ENCODE measurements at regions not wholly inside any gene's neighbourhood (a gene's known extent, or its start where the extent isn't known, plus 50 kb on each side); places are given as distances from the start of the nearest gene placed in this dataset.

DNA sequence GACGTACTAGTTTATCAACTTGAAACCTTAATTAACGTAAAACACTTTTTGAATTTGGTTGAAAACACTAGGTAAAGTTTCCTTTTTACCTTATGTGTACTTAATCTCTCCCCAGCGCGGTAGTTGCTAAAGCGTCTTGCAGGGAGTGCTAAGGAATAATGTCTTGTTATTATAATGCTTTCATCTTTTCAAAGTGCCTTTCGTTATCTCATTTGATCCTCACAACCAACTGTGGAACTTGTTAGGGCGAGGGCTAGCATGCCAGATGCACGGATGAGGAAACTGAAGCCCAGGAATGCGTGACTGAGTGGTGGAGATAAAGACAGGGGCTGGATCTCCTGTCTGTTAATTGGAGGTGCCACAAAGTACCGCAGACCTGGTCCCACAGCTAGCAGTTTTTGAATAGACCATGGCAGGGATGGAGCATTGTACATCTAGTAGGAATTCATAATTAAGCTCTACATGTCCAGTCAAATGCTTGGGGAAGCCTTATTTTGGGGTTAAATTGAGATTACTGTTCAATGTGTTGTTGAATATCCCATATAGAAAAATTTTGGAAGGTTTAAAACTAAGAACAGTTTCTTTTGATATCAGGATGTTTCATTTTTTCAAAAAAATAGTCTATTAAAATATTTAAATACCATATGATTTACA lies 234.3 kb downstream of the SH2D4B start:
- no peak for TF ChIP-seq SIN3A (IDR thresholded peaks at IDR 0.05; ENCODE audit: borderline replicate concordance, insufficient read depth, low read length)
- no peak for TF ChIP-seq TAF1 (IDR thresholded peaks at IDR 0.05; ENCODE audit: borderline replicate concordance, insufficient read depth, low read length)
- TF ChIP-seq, protein P1, sequence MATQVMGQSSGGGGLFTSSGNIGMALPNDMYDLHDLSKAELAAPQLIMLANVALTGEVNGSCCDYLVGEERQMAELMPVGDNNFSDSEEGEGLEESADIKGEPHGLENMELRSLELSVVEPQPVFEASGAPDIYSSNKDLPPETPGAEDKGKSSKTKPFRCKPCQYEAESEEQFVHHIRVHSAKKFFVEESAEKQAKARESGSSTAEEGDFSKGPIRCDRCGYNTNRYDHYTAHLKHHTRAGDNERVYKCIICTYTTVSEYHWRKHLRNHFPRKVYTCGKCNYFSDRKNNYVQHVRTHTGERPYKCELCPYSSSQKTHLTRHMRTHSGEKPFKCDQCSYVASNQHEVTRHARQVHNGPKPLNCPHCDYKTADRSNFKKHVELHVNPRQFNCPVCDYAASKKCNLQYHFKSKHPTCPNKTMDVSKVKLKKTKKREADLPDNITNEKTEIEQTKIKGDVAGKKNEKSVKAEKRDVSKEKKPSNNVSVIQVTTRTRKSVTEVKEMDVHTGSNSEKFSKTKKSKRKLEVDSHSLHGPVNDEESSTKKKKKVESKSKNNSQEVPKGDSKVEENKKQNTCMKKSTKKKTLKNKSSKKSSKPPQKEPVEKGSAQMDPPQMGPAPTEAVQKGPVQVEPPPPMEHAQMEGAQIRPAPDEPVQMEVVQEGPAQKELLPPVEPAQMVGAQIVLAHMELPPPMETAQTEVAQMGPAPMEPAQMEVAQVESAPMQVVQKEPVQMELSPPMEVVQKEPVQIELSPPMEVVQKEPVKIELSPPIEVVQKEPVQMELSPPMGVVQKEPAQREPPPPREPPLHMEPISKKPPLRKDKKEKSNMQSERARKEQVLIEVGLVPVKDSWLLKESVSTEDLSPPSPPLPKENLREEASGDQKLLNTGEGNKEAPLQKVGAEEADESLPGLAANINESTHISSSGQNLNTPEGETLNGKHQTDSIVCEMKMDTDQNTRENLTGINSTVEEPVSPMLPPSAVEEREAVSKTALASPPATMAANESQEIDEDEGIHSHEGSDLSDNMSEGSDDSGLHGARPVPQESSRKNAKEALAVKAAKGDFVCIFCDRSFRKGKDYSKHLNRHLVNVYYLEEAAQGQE (IDR thresholded peaks at IDR 0.05; ENCODE audit: insufficient read depth in 1 of 2, low read depth in 2 of 2, low read length in 2 of 2), result no peak

DNA sequence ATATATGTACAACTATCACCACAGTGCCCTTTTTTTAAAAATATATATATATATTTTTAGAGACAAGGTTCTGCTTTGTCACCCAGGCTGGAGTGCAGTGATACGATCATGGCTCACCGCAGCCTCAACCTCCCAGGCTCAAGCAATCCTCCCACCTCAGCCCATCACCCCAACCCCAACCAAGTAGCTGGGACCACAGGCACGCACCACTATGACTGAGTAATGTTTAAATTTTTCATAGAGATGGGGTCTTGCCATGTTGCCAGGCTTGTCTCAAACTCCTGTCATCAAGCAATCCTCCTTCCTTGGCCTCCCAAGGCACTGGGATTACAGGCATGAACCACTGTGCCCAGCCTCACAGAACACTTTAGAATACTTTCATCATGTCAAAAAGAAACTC lies 234.9 kb downstream of the SH2D4B start:
- TF ChIP-seq, protein P1 (IDR thresholded peaks at IDR 0.05; ENCODE audit: insufficient read depth in 1 of 2, low read depth in 2 of 2, low read length in 2 of 2), result no peak
- TF ChIP-seq FOXP2 (optimal IDR thresholded peaks at IDR 0.05; ENCODE audit: borderline replicate concordance, extremely low read depth, extremely low read length, insufficient read depth), result no peak
- no peak for TF ChIP-seq POLR2AphosphoS5 (IDR thresholded peaks at IDR 0.05; ENCODE audit: low read depth, low read length)
- no peak for TF ChIP-seq TAF1 (IDR thresholded peaks at IDR 0.05; ENCODE audit: borderline replicate concordance, insufficient read depth, low read length)
- no peak for TF ChIP-seq SIN3A (IDR thresholded peaks at IDR 0.05; ENCODE audit: borderline replicate concordance, insufficient read depth, low read length)

DNA sequence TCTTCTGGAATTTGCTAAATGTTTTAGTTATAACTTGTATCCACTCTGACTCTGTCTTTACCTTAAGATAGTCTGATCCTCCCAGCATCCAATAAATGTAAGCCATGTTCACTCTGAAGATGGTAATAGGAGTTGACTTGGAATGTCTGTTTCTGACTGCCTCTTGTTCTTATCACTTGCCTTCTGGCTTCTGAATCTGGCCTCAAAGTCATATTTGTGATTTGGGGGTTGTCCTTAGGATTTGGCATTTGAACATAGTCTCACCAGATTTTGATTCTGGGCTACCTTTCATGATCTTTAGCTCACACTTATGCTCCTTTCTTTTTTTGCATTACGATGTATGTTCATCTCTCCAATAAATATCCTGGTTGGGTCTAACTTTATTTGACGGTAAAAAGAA lies 247.0 kb downstream of the SH2D4B start:
- no peak for TF ChIP-seq FOXP2 (optimal IDR thresholded peaks at IDR 0.05; ENCODE audit: borderline replicate concordance, extremely low read depth, extremely low read length, insufficient read depth)
- no peak for TF ChIP-seq SIN3A (IDR thresholded peaks at IDR 0.05; ENCODE audit: borderline replicate concordance, insufficient read depth, low read length)
- TF ChIP-seq, protein P1 (IDR thresholded peaks at IDR 0.05; ENCODE audit: insufficient read depth in 1 of 2, low read depth in 2 of 2, low read length in 2 of 2), result no peak
- no peak for TF ChIP-seq TAF1 (IDR thresholded peaks at IDR 0.05; ENCODE audit: borderline replicate concordance, insufficient read depth, low read length)
- TF ChIP-seq POLR2AphosphoS5 (IDR thresholded peaks at IDR 0.05; ENCODE audit: low read depth, low read length), result no peak

DNA sequence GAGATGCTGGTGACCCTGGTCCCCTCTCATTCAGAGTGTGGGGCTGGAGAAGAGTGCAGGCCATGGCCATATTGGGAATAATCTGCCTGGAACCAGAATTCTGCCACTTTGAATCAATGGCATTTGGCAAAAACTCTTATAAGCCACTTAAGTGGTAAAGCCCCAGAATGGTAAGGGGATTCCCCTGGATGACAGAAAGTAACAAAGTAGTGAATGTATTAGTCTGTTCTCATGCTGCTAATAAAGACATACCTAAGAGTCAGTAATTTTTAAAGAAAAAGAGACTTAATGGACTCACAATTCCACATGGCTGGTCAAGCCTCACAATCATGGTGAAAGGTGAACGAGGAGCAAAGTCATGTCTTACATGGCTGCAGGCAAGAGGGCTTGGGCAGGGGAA lies 248.6 kb downstream of the SH2D4B start:
- TF ChIP-seq TAF1 (IDR thresholded peaks at IDR 0.05; ENCODE audit: borderline replicate concordance, insufficient read depth, low read length) (no peak), POLR2AphosphoS5 (IDR thresholded peaks at IDR 0.05; ENCODE audit: low read depth, low read length) (no peak), FOXP2 (optimal IDR thresholded peaks at IDR 0.05; ENCODE audit: borderline replicate concordance, extremely low read depth, extremely low read length, insufficient read depth) (no peak), SIN3A (IDR thresholded peaks at IDR 0.05; ENCODE audit: borderline replicate concordance, insufficient read depth, low read length) (no peak)
- TF ChIP-seq, protein P1 (IDR thresholded peaks at IDR 0.05; ENCODE audit: insufficient read depth in 1 of 2, low read depth in 2 of 2, low read length in 2 of 2), result no peak

DNA sequence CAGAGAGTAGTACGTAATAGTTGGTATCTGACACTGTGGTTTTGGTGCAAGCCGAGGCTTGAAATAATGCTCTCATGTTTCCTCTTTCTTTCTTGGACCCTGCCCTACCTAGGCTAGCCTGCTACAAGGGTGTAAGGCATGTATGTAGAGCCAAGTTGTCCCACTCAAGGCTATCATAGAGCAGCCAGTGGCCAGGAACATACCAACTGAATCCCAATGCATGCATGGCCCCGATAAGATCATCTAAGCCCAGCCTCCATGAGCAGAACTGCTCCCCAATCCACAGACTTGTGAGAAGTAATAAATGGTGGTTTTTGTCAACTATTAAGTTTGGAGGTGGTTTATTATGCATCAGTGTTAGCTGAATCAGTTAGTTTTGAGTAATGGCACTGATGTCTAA lies 250.2 kb downstream of the SH2D4B start:
- TF ChIP-seq TAF1 (IDR thresholded peaks at IDR 0.05; ENCODE audit: borderline replicate concordance, insufficient read depth, low read length) (no peak), POLR2AphosphoS5 (IDR thresholded peaks at IDR 0.05; ENCODE audit: low read depth, low read length) (no peak), SIN3A (IDR thresholded peaks at IDR 0.05; ENCODE audit: borderline replicate concordance, insufficient read depth, low read length) (no peak), FOXP2 (optimal IDR thresholded peaks at IDR 0.05; ENCODE audit: borderline replicate concordance, extremely low read depth, extremely low read length, insufficient read depth) (no peak)
- TF ChIP-seq, protein P1 (IDR thresholded peaks at IDR 0.05; ENCODE audit: insufficient read depth in 1 of 2, low read depth in 2 of 2, low read length in 2 of 2), result no peak

All from PFSK-1 (cell line).